ENCODE measurements at regions not wholly inside any gene's neighbourhood (a gene's known extent, or its start where the extent isn't known, plus 50 kb on each side); places are given as distances from the start of the nearest gene placed in this dataset.

GRCh38 chr10:3474266-3474665 is 301.7 kb upstream of the PITRM1 start:
- Histone ChIP-seq H3K4me3 (ENCODE audit: insufficient read depth, low read depth, low read length) (no peak overlapping the region), H3K4me1 (ENCODE audit: control insufficient read depth, insufficient read depth, low read length) (peaks cover 13% of the 10 kb centered on the region), H3K27me3 (ENCODE audit: control insufficient read depth, insufficient read depth, low read length, poor library complexity, severe bottlenecking) (no peaks in the 10 kb centered on the region), H3K9me3 (ENCODE audit: control insufficient read depth, low read length) (no peaks in the 10 kb centered on the region), H3K27ac (ENCODE audit: insufficient read depth, low read depth, low read length, poor library complexity, severe bottlenecking) (no peak overlapping the region), H3K36me3 (ENCODE audit: control insufficient read depth, insufficient read depth, low read length) (no peaks in the 10 kb centered on the region)
- 94 to 99% methylated on average over 6 to 7 of the region's 8 CpGs for WGBS, 2 experiments

- Histone ChIP-seq H3K4me1 (ENCODE audit: control insufficient read depth, insufficient read depth, low read length) (peaks cover 23% of the 10 kb centered on the region), H3K36me3 (ENCODE audit: control insufficient read depth, insufficient read depth, low read length) (no peaks in the 10 kb centered on the region), H3K27ac (ENCODE audit: insufficient read depth, low read depth, low read length, poor library complexity, severe bottlenecking) (no peak overlapping the region), H3K9me3 (ENCODE audit: control insufficient read depth, low read length) (no peaks in the 10 kb centered on the region), H3K27me3 (ENCODE audit: control insufficient read depth, insufficient read depth, low read length, poor library complexity, severe bottlenecking) (no peaks in the 10 kb centered on the region), H3K4me3 (ENCODE audit: insufficient read depth, low read depth, low read length) (no peak overlapping the region)
- 89 to 95% methylated on average over 9 of the region's 9 CpGs for WGBS, 2 experiments
Observed at GRCh38 chr10:3473271-3473670, 300.7 kb upstream of the PITRM1 start.

DNA sequence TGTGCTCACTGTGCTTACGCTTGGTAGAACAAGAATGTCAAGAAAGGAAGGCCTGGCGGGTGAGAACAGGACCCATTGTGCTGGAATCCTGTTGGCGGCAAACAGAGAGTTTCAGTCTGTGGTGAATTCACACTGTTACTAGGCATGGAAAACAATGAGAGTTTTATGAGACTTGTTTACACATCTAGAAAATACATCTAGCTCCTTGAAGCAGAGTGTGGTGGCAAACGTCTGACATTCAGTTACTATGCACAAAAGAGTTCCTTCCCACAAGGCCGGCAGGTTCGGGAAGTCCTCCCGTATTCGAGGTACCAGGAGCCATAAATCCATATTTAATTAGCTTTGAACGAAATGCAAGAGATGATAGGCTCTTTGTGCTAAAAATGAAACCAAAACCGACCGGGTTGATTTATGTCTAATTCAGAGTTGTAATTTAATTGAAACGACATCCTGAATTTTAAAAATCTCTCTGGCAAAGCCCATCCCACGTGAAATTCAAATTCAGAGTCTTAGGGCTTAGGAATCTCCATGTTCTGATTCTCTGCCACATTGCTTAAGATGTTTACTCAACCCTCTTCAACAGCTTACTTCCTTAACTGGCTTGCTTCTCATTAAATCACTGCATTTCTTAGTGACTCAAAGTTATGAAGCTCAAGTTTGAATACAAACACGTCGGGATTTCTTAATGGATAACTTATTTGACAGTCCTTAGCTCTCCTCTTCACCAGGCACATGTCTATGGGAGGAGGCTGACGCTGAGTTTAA is 299.9 kb upstream of the PITRM1 start:
- Histone ChIP-seq H3K4me1 (ENCODE audit: control insufficient read depth, insufficient read depth, low read length) (peaks cover 26% of the 10 kb centered on the region), H3K36me3 (ENCODE audit: control insufficient read depth, insufficient read depth, low read length) (no peaks in the 10 kb centered on the region), H3K9me3 (ENCODE audit: control insufficient read depth, low read length) (no peaks in the 10 kb centered on the region), H3K4me3 (ENCODE audit: insufficient read depth, low read depth, low read length) (no peak overlapping the region), H3K27ac (ENCODE audit: insufficient read depth, low read depth, low read length, poor library complexity, severe bottlenecking) (peak overlapping the region; percentile 74), H3K27me3 (ENCODE audit: control insufficient read depth, insufficient read depth, low read length, poor library complexity, severe bottlenecking) (no peaks in the 10 kb centered on the region)
- WGBS, 2 experiments, result 82 to 88% methylated on average over 16 of the region's 16 CpGs

- 90 to 91% methylated on average over 8 of the region's 8 CpGs for WGBS, 2 experiments
- Histone ChIP-seq H3K4me3 (ENCODE audit: insufficient read depth, low read depth, low read length) (no peak overlapping the region), H3K27me3 (ENCODE audit: control insufficient read depth, insufficient read depth, low read length, poor library complexity, severe bottlenecking) (no peaks in the 10 kb centered on the region), H3K36me3 (ENCODE audit: control insufficient read depth, insufficient read depth, low read length) (no peaks in the 10 kb centered on the region), H3K4me1 (ENCODE audit: control insufficient read depth, insufficient read depth, low read length) (peaks cover 32% of the 10 kb centered on the region), H3K9me3 (ENCODE audit: control insufficient read depth, low read length) (no peaks in the 10 kb centered on the region), H3K27ac (ENCODE audit: insufficient read depth, low read depth, low read length, poor library complexity, severe bottlenecking) (peak overlapping the region; percentile 45)
Observed at GRCh38 chr10:3471927-3472286, 299.3 kb upstream of the PITRM1 start.

DNA sequence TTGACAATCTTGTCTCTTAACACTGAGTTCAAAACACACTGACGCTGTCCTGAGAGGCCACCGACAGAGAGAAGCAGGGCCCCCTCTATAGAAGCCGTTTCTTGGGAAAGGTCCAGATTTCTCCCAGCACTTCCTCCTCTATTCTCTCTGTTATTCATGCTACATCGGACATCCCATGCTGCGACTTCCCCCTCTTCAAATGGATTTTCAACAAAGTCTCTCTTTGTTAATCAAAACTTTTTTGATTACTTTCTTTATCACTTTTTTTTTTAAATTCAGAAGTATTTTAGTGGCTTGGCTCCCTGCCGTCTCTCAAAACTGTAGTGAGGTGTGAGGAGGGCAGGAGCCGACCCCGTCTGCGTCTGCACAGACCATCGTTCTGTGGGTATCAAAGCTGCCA is 298.9 kb upstream of the PITRM1 start:
- Histone ChIP-seq H3K9me3 (ENCODE audit: control insufficient read depth, low read length) (no peaks in the 10 kb centered on the region), H3K27ac (ENCODE audit: insufficient read depth, low read depth, low read length, poor library complexity, severe bottlenecking) (peak overlapping the region; percentile 45), H3K4me3 (ENCODE audit: insufficient read depth, low read depth, low read length) (no peak overlapping the region), H3K27me3 (ENCODE audit: control insufficient read depth, insufficient read depth, low read length, poor library complexity, severe bottlenecking) (no peaks in the 10 kb centered on the region), H3K36me3 (ENCODE audit: control insufficient read depth, insufficient read depth, low read length) (no peaks in the 10 kb centered on the region), H3K4me1 (ENCODE audit: control insufficient read depth, insufficient read depth, low read length) (peaks cover 28% of the 10 kb centered on the region)
- WGBS, 2 experiments, result 88 to 91% methylated on average over 9 to 10 of the region's 10 CpGs

GRCh38 chr10:3470191-3470590 is 297.6 kb upstream of the PITRM1 start:
- Histone ChIP-seq H3K4me1 (ENCODE audit: control insufficient read depth, insufficient read depth, low read length) (peaks cover 29% of the 10 kb centered on the region), H3K4me3 (ENCODE audit: insufficient read depth, low read depth, low read length) (no peak overlapping the region), H3K27me3 (ENCODE audit: control insufficient read depth, insufficient read depth, low read length, poor library complexity, severe bottlenecking) (no peaks in the 10 kb centered on the region), H3K36me3 (ENCODE audit: control insufficient read depth, insufficient read depth, low read length) (no peaks in the 10 kb centered on the region), H3K27ac (ENCODE audit: insufficient read depth, low read depth, low read length, poor library complexity, severe bottlenecking) (no peak overlapping the region), H3K9me3 (ENCODE audit: control insufficient read depth, low read length) (no peaks in the 10 kb centered on the region)
- 96 to 97% methylated on average over 11 of the region's 11 CpGs for WGBS, 2 experiments

DNA sequence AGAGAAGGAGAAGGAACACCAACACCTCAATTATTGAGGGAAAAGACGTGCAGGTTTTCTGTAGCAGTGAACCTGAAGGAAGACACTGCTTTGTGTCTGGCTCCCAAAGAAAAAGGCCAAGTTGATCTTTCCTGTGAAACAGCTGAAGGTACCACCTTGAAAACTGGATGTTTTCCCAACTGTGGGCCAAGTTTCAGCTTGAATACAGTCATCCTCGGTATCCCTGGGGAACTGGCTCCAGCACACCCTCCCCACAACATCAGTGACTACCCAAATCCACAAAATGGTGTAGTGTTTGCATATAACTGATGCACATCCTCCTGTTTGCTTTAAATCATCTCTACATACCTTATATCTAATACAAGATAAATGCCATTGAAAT is 297.0 kb upstream of the PITRM1 start:
- H3K4me1 ChIP-seq (ENCODE audit: control insufficient read depth, insufficient read depth, low read length), result peaks cover 29% of the 10 kb centered on the region
- H3K4me3 ChIP-seq (ENCODE audit: insufficient read depth, low read depth, low read length), result no peak overlapping the region
- H3K27me3 ChIP-seq (ENCODE audit: control insufficient read depth, insufficient read depth, low read length, poor library complexity, severe bottlenecking), result no peaks in the 10 kb centered on the region
- H3K36me3 ChIP-seq (ENCODE audit: control insufficient read depth, insufficient read depth, low read length), result no peaks in the 10 kb centered on the region
- no peaks in the 10 kb centered on the region for H3K9me3 ChIP-seq (ENCODE audit: control insufficient read depth, low read length)
- H3K27ac ChIP-seq (ENCODE audit: insufficient read depth, low read depth, low read length, poor library complexity, severe bottlenecking), result no peak overlapping the region
- WGBS, 2 experiments, result 95 to 97% methylated on average over 2 of the region's 2 CpGs

DNA sequence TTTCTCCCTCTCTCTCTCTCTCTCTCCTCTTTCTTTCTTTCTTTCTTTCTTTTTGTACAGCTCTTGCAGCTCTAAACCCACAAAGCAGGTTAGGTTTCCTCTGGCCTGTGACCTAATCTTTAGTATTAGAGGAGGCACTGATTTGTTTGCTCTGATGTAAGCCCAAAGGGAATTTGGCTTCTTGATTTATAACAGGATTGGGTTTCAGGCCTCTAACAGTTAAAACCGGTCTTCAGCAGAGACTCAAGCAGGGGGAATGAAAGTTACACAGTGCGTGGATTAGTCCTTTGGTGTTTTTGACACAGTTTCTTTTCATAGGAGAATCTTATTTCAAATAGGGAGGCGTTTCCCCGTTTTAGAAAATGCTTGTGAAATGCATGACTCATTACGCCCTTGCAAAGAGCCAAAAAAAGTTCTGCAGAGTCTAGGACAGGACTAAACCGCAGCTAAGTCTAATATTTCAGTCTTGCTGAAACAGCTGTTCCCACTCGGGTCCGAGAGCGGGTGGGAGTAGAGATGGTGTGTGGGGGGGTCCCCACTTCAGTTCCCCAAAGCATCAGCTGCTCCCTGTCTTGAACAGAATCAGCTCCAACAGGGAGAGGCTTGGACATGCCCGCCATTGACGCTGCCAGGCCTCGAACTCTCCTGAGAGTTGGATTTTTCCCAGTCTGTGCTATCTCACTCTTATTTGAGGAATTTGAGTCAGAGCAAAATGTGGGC is 296.5 kb upstream of the PITRM1 start:
- Histone ChIP-seq H3K9me3 (ENCODE audit: control insufficient read depth, low read length) (no peaks in the 10 kb centered on the region), H3K4me1 (ENCODE audit: control insufficient read depth, insufficient read depth, low read length) (peaks cover 29% of the 10 kb centered on the region), H3K27ac (ENCODE audit: insufficient read depth, low read depth, low read length, poor library complexity, severe bottlenecking) (no peak overlapping the region), H3K4me3 (ENCODE audit: insufficient read depth, low read depth, low read length) (no peak overlapping the region), H3K27me3 (ENCODE audit: control insufficient read depth, insufficient read depth, low read length, poor library complexity, severe bottlenecking) (no peaks in the 10 kb centered on the region), H3K36me3 (ENCODE audit: control insufficient read depth, insufficient read depth, low read length) (no peaks in the 10 kb centered on the region)
- WGBS, 2 experiments, result 87 to 91% methylated on average over 12 of the region's 12 CpGs

DNA sequence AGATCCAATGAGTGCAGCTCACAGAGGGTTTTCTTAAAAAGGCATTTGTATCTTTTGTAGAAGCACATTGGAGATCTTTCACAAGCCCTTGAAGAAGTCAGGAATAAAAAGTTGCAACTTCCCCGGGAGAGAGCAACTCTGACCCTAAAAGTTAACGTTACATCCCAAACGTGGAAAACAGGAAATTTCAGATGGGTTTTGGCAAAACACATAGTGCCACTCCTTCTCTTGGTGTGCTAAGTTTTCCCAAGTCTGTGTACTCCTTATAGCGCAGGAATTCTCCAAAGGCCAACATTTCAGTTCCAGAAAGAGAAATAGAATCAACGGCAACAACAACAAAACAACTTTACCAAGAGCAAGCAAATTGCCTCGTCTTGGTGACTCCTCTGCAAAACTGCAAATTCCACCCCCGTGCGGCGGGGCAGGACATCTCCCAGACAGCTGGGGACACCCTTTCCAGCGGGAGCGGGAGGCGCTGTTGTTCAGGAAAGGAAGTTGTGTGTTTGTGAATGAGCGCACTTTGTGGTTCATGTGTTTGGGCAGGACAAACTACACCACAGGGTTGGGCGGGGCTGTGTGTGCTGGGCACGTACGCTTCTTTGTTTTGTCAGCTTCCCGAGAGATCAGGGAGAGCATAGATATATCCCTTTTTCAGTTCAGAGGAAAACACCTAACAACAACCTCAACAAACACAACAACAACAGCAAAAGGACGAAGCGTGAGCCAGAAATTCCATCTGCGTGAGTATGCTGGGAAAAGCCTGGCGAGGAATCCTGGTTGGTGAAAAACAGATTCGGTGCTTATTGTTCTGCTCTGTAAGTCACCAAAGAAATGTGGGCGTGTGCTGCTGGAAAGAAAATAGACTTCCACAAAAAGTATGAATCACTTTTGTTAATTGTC is 294.7 kb upstream of the PITRM1 start:
- Histone ChIP-seq H3K9me3 (ENCODE audit: control insufficient read depth, low read length) (no peaks in the 10 kb centered on the region), H3K27ac (ENCODE audit: insufficient read depth, low read depth, low read length, poor library complexity, severe bottlenecking) (peak overlapping the region; percentile 9), H3K36me3 (ENCODE audit: control insufficient read depth, insufficient read depth, low read length) (no peaks in the 10 kb centered on the region), H3K27me3 (ENCODE audit: control insufficient read depth, insufficient read depth, low read length, poor library complexity, severe bottlenecking) (no peaks in the 10 kb centered on the region), H3K4me3 (ENCODE audit: insufficient read depth, low read depth, low read length) (no peak overlapping the region), H3K4me1 (ENCODE audit: control insufficient read depth, insufficient read depth, low read length) (peaks cover 29% of the 10 kb centered on the region)
- 85 to 86% methylated on average over 23 of the region's 23 CpGs for WGBS, 2 experiments

DNA sequence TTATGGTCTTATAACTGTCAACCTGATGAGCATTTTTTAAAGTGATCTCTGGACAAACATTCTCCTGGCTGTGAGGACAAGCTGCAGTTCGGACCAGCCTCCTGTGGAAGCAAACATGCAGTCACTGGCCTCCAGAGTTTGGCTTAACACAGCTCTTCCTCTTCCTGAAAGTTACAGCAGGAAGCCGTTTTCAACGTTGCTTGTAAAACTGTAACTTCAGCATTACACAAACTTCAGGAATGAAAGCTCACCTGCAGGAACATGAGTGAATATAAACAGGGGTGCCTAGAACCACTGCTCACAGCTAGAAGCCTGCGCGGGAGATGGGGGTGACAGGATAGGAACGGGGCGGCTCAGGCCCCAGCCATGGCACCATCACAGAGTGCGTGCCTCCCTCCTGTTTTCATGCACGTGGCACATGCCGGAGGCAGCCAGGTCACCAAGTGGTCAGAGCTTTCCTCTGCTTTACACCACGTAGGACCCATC is 292.9 kb upstream of the PITRM1 start:
- no peak overlapping the region for H3K27ac ChIP-seq (ENCODE audit: insufficient read depth, low read depth, low read length, poor library complexity, severe bottlenecking)
- H3K4me3 ChIP-seq (ENCODE audit: insufficient read depth, low read depth, low read length), result no peak overlapping the region
- no peaks in the 10 kb centered on the region for H3K27me3 ChIP-seq (ENCODE audit: control insufficient read depth, insufficient read depth, low read length, poor library complexity, severe bottlenecking)
- no peaks in the 10 kb centered on the region for H3K9me3 ChIP-seq (ENCODE audit: control insufficient read depth, low read length)
- H3K4me1 ChIP-seq (ENCODE audit: control insufficient read depth, insufficient read depth, low read length), result peaks cover 24% of the 10 kb centered on the region
- WGBS, 2 experiments, result 86 to 87% methylated on average over 11 of the region's 11 CpGs
- no peaks in the 10 kb centered on the region for H3K36me3 ChIP-seq (ENCODE audit: control insufficient read depth, insufficient read depth, low read length)

Measured in ectodermal cell (in vitro differentiated cells).